ENCODE measurements at regions not wholly inside any gene's neighbourhood (a gene's known extent, or its start where the extent isn't known, plus 50 kb on each side); places are given as distances from the start of the nearest gene placed in this dataset.

DNA sequence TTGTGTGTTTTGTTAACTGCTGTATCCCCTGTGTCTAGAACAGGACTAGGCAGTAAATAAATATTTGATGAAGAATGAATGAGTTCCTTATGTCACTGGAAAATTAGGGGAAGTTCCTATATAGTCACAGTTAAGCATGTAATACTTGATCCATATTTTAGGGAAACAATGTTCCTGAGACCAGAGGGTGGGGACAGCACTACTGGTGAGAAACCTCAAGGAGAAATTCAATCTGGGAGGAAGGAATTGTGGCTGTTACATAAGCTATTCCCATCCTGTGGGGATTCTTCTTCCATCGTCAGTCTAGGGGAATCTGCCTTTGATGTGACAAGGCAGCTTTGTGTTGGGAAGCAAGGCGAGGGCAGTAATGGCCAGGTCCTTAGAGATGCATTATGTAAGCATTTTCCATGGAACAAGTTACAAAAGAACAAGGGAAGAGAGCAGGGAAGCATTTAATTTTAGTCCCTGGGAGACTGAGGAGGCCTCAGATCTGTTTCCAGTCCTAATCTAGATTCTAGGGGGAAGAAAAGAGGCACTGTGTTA, 219.3 kb upstream of the TTC14 start:
- TF ChIP-seq, protein P1, sequence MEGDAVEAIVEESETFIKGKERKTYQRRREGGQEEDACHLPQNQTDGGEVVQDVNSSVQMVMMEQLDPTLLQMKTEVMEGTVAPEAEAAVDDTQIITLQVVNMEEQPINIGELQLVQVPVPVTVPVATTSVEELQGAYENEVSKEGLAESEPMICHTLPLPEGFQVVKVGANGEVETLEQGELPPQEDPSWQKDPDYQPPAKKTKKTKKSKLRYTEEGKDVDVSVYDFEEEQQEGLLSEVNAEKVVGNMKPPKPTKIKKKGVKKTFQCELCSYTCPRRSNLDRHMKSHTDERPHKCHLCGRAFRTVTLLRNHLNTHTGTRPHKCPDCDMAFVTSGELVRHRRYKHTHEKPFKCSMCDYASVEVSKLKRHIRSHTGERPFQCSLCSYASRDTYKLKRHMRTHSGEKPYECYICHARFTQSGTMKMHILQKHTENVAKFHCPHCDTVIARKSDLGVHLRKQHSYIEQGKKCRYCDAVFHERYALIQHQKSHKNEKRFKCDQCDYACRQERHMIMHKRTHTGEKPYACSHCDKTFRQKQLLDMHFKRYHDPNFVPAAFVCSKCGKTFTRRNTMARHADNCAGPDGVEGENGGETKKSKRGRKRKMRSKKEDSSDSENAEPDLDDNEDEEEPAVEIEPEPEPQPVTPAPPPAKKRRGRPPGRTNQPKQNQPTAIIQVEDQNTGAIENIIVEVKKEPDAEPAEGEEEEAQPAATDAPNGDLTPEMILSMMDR (IDR thresholded peaks at IDR 0.05; ENCODE audit: low read length, missing control alignments) = no peak
- DNase-seq (ENCODE audit: low read depth) = no peak
- no peak overlapping the region for H3K4me3 ChIP-seq (replicated peaks; ENCODE audit: low read depth, low read length)

DNA sequence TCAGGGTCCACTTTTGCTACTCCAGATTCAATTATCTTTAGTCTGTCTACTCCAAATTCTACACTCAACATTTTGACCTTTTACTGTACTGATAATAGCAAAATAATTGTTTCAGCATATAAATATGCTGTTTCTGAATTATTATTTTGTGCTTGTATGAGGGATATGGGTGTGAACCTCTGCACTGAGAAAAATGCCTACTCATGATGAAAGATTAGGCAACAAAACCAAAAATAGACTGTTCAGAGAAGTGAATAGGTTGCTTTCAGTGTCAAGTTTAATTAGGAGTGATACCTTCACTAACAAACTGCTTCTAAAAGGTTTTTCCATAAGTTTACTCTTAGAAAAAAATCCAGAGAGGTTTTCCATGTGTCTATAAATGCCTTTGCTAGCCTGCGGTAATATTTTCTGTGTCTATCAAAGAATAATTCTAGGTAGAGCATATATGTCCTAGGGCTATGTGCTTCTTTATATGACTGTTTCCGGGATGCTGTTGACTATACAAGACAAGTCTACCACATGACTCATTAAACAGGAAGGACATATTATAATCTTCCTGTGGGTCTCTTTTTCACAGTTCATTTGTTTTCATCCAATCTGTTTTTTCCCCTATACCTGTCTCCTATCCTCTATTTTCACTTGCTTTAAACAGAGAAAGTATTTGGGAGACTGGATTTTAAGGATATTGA, 218.5 kb upstream of the TTC14 start:
- no peak overlapping the region for H3K4me3 ChIP-seq (replicated peaks; ENCODE audit: low read depth, low read length)
- TF ChIP-seq, protein P1 (IDR thresholded peaks at IDR 0.05; ENCODE audit: low read length, missing control alignments) = no peak
- DNase-seq (ENCODE audit: low read depth) = no peak

DNA sequence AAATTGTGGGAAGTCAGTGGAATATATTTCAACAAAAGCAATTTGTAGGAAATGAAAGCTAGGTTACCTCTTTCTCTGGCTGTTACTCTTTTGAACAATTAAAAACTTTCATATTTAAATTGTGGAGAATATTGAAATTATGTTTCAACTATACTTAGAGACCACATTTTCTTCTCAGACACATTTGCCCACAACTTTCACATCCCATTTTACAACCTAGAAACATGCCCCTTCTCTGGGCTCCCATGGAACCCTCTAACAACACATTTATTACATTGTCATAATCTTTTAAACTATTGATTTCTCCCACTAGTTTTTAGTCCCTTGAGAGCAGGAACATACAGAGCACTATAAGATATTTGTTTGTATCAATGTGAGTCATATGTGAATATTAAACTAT, 211.7 kb upstream of the TTC14 start:
- TF ChIP-seq, protein P1 (IDR thresholded peaks at IDR 0.05; ENCODE audit: low read length, missing control alignments) = no peak

DNA sequence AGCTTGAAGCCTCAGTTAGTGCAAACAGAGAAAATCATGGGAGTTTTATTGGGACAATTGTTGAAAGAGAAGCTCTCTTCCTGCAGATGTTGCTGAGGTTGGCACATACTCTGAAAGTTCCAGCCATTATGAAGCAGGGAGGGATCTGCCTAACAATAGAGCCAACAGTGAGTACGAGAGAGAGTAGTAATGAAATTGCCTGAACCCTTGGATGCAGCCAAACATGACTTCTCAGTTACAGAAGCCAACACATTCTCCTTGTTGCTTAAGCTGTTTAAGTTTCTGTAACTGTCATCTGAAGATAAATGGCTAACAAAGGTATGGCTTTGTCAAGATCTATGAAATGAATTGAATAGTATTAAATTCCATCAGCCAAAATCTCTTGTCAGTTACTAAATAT, 211.0 kb upstream of the TTC14 start:
- H3K4me3 ChIP-seq (replicated peaks; ENCODE audit: low read depth, low read length) = no peak overlapping the region
- TF ChIP-seq, protein P1 (IDR thresholded peaks at IDR 0.05; ENCODE audit: low read length, missing control alignments) = no peak
- no peak for DNase-seq (ENCODE audit: low read depth)

More for the DNA sequence above, 211.7 kb upstream of the TTC14 start:
- no peak overlapping the region for H3K4me3 ChIP-seq (replicated peaks; ENCODE audit: low read depth, low read length)
- no peak for DNase-seq (ENCODE audit: low read depth)

DNA sequence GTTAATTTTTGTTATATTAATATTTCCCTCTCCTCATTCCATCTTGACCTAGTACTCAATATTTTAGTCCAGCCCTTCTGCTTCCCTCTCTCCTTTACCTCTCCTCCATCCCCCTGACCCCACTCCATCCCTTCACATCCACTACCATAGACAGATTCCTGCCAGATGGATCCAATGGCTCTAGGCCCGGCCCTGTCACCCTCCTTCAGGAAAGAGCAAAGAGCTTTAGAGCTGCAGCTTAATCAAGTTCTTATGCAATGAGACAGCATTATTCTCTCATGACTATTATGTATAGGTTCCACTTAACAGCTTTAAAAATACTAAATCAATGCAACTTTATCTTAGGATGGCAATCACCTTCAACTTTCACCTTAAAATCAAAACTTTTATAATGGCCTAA, 200.7 kb upstream of the TTC14 start:
- TF ChIP-seq, protein P1 (IDR thresholded peaks at IDR 0.05; ENCODE audit: low read length, missing control alignments) = no peak
- no peak overlapping the region for H3K4me3 ChIP-seq (replicated peaks; ENCODE audit: low read depth, low read length)
- DNase-seq (ENCODE audit: low read depth) = no peak

DNA sequence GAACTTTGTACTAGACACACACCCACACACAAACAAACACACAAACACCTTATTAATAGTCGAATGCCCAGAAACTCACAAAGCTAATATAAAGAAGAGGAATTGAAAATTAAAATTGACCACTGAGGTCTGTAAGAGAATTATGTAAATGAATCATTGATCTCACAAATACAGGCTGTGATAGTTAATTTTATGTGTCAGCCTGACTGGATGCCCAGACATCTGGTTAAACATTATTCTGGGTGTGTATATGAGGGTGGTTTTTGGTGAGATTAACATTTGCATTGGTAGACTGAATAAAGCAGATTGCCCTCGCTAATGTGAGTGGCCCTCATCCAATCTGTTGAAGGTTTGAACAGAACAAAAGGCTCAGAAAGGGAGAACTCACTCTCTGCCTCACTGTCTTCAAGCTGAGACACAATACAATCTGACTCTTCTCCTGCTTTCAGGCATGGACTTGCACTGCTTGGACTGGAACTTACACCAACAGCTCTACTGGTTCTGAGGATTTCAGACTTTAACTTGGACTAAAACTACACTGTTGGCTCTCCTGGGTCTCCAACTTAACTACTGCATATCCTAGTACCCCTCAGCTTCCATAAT, 199.4 kb upstream of the TTC14 start:
- H3K4me3 ChIP-seq (replicated peaks; ENCODE audit: low read depth, low read length) = no peak overlapping the region
- no peak for DNase-seq (ENCODE audit: low read depth)
- TF ChIP-seq, protein P1 (IDR thresholded peaks at IDR 0.05; ENCODE audit: low read length, missing control alignments) = no peak
